C4-2B (cell line): ENCODE measurements at regions not wholly inside any gene's neighbourhood (a gene's known extent, or its start where the extent isn't known, plus 50 kb on each side); places are given as distances from the start of the nearest gene placed in this dataset.

Source experiments
- CTCF ChIP-seq: fragments of 450-650 bp; conservative IDR thresholded peaks from 2 replicates; pipeline ENCODE4 v1.5.1; 2017; ENCODE audit warnings: mild to moderate bottlenecking
- ZFX ChIP-seq: fragments of 450-650 bp; IDR thresholded peaks from 2 replicates; pipeline ENCODE4 v1.6.1; 2017

GRCh38 chr2:198339116-198339515, 534.7 kb downstream of the PLCL1 start:
- TF ChIP-seq CTCF (no peak), ZFX (no peak)
